A549 (cell line): ENCODE measurements at regions not wholly inside any gene's neighbourhood (a gene's known extent, or its start where the extent isn't known, plus 50 kb on each side); places are given as distances from the start of the nearest gene placed in this dataset.

Experiments
- ATAC-seq, 2 experiments: fragments of 200-7000 bp in 1 of 2; fragments of >200 bp in 1 of 2; cut with Nextera tagmentation in 1 of 2; cut with Tn5 transposase in 1 of 2; 3 replicates each; pipeline versions ENCODE4 v1.8.0 to v1.9.1; 2018 to 2020; ENCODE audit warnings: mild to moderate bottlenecking in 1 of 2, moderate library complexity in 1 of 2
- CTCF ChIA-PET: fragments of 300-600 bp; sonication (Branson Sonifier 250); formaldehyde crosslinking; extraction: SDS; loops from one replicate; lab custom pipeline; 2021; ENCODE audit warnings: antibody characterized with exemption, inconsistent platforms; lab: Yijun Ruan, JAX
- POLR2A ChIA-PET: fragments of 350-600 bp; formaldehyde crosslinking; extraction: SDS; loops from one replicate; lab custom pipeline; 2021; ENCODE audit warnings: antibody characterized with exemption, inconsistent platforms; lab: Yijun Ruan, JAX
- DNase-seq, 2 experiments: peaks; one replicate each; pipeline versions ENCODE4 v3.0.0 to v3.0.0-alpha.2; 2011 to 2016; ENCODE audit warnings: low read depth in 1 of 2, low spot score in 1 of 2
- FAIRE-seq: peaks from 2 replicates; lab custom pipeline; 2011; peaks lifted over from hg19 to GRCh38; lab: Jason Lieb, UNC
- H3K27ac ChIP-seq, 2 experiments: fragments of >200 bp; sonication (Bioruptor Twin); formaldehyde crosslinking; 3 replicates each; pipeline ENCODE4 v1.5.1; 2016 to 2017
- H3K4me1 ChIP-seq: fragments of >200 bp; sonication (Bioruptor Twin); formaldehyde crosslinking; 3 replicates; pipeline ENCODE4 v1.6.1; 2016
- H3K4me2 ChIP-seq: fragments of >200 bp; sonication (Bioruptor Twin); formaldehyde crosslinking; 3 replicates; pipeline ENCODE4 v1.6.1; 2016
- H3K4me3 ChIP-seq: fragments of >200 bp; sonication (Bioruptor Twin); formaldehyde crosslinking; 3 replicates; pipeline ENCODE4 v1.5.1; 2016
- H3K9me3 ChIP-seq: fragments of >200 bp; sonication (Bioruptor Twin); formaldehyde crosslinking; 3 replicates; pipeline ENCODE4 v1.6.1; 2016
- CBX8 ChIP-seq: fragments of 200-600 bp; sonication (generic); IDR thresholded peaks from 2 replicates; pipeline ENCODE4 v1.6.1; 2016
- EP300 ChIP-seq, 2 experiments: fragments of >200 bp; sonication (Bioruptor Twin); formaldehyde crosslinking; IDR thresholded peaks; 2 replicates in 1 of 2; 3 replicates in 1 of 2; pipeline ENCODE4 v1.6.1; 2016 to 2017
- ESRRA ChIP-seq: fragments of 150-350 bp; IDR thresholded peaks from 2 replicates; pipeline ENCODE4 v1.6.1; 2014; ENCODE audit warnings: mild to moderate bottlenecking, low read length, borderline replicate concordance
- GATA3 ChIP-seq: IDR thresholded peaks from 2 replicates; pipeline ENCODE4 v1.6.1; 2012; ENCODE audit warnings: borderline replicate concordance
- HDAC2 ChIP-seq: fragments of 200-600 bp; sonication (generic); IDR thresholded peaks from 2 replicates; pipeline ENCODE4 v1.6.1; 2016
- HEYL ChIP-seq: fragments of 250-450 bp; sonication (Bioruptor Pico); IDR thresholded peaks from 2 replicates; pipeline ENCODE4 v1.8.0; 2021; ENCODE audit warnings: mild to moderate bottlenecking, moderate library complexity
- HOXB13 ChIP-seq: fragments of 250-450 bp; sonication (Bioruptor Pico); IDR thresholded peaks from 2 replicates; pipeline ENCODE4 v1.5.0; 2020; ENCODE audit warnings: low read depth, mild to moderate bottlenecking, moderate library complexity
- JUNB ChIP-seq: fragments of >200 bp; sonication (Bioruptor Twin); formaldehyde crosslinking; IDR thresholded peaks from 2 replicates; pipeline ENCODE4 v1.6.1; 2016
- KDM1A ChIP-seq: fragments of 200-600 bp; sonication (generic); IDR thresholded peaks from 2 replicates; pipeline ENCODE4 v1.6.1; 2016; ENCODE audit warnings: low read depth, mild to moderate bottlenecking
- MAFK ChIP-seq: fragments of 450-650 bp; IDR thresholded peaks from 2 replicates; pipeline ENCODE4 v1.6.1; 2014; ENCODE audit not compliant: partially characterized antibody
- MAZ ChIP-seq: fragments of 150-350 bp; IDR thresholded peaks from 2 replicates; pipeline ENCODE4 v1.6.1; 2014; ENCODE audit warnings: antibody characterized with exemption, low read depth, low read length, borderline replicate concordance
- MYC ChIP-seq: IDR thresholded peaks from 2 replicates; pipeline ENCODE4 v1.6.1; 2012; ENCODE audit warnings: mild to moderate bottlenecking, inconsistent platforms, low read length, improper control_type of control experiment, borderline replicate concordance
- NFE2L2 ChIP-seq: fragments of 150-350 bp; conservative IDR thresholded peaks from 2 replicates; pipeline ENCODE4 v1.6.1; 2014; ENCODE audit warnings: low read length
- POLR2A ChIP-seq: IDR thresholded peaks from 2 replicates; pipeline ENCODE4 v1.6.1; 2012; ENCODE audit warnings: mild to moderate bottlenecking, low read length
- RCOR1 ChIP-seq: fragments of 150-350 bp; IDR thresholded peaks from 2 replicates; pipeline ENCODE4 v1.6.1; 2014; ENCODE audit warnings: antibody characterized with exemption, low read length, low read depth
- SREBF2 ChIP-seq: fragments of 450-650 bp; IDR thresholded peaks from 2 replicates; pipeline ENCODE4 v1.6.1; 2014; ENCODE audit warnings: mild to moderate bottlenecking, moderate library complexity
- TFCP2L1 ChIP-seq: fragments of 250-450 bp; sonication (Bioruptor Pico); IDR thresholded peaks from 2 replicates; pipeline ENCODE4 v1.5.0; 2021; ENCODE audit warnings: mild to moderate bottlenecking
- ZSCAN20 ChIP-seq: fragments of 250-450 bp; sonication (Bioruptor Pico); IDR thresholded peaks from 2 replicates; pipeline ENCODE4 v1.8.0; 2022; ENCODE audit warnings: mild to moderate bottlenecking, moderate library complexity
- WGBS: methylation state at CpG from one replicate; pipeline ENCODE4 v1.1.6; 2017; ENCODE audit errors: missing lambda C conversion rate; 5-methylcytosine and 5-hydroxymethylcytosine counted together
- TF ChIP-seq, protein P1 (sequence below): IDR thresholded peaks from 2 replicates; pipeline ENCODE4 v1.6.1; 2012
- TF ChIP-seq, protein P2 (sequence below): fragments of >200 bp; sonication (Bioruptor Twin); formaldehyde crosslinking; IDR thresholded peaks from 3 replicates; pipeline ENCODE4 v1.6.1; 2016
- TF ChIP-seq, protein P3 (sequence below): fragments of 250-450 bp; sonication (Bioruptor Pico); IDR thresholded peaks from 2 replicates; pipeline ENCODE4 v1.5.0; 2021; ENCODE audit warnings: mild to moderate bottlenecking, moderate library complexity, borderline replicate concordance
- TF ChIP-seq, protein P4 (sequence below): IDR thresholded peaks from 2 replicates; pipeline ENCODE4 v1.6.1; 2012
- TF ChIP-seq, protein P5 (sequence below): fragments of 200-600 bp; sonication (generic); IDR thresholded peaks from 2 replicates; pipeline ENCODE4 v1.6.1; 2016; ENCODE audit warnings: antibody characterized with exemption, mild to moderate bottlenecking, moderate library complexity
- TF ChIP-seq, protein P6 (sequence below): fragments of >200 bp; sonication (Bioruptor Twin); formaldehyde crosslinking; IDR thresholded peaks from 2 replicates; pipeline ENCODE4 v1.6.1; 2016

DNA sequence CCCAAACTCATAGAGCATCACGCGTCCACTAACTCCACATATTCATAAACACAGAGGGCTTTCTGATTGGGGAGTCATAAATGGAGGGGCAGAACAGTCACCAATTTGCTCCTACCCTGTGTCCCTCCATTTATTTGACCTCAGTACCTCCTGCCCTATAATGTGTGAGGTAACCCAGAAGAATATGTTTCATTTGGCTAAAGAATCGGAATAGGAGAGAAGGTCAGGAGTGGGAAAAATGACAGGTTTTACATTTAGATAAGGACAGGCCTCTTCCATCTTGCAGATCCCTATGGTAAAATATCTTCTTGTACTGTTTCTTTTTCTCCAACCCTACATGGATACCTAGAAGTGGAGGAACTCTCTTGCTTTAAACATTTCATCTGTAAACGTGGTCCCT, 578.0 kb downstream of the TUSC7 start:
- Histone ChIP-seq H3K4me3 (no peak overlapping the region), H3K27ac (no peak overlapping the region), H3K4me1 (0 out of 3 replicates have a peak, but pooled peaks cover 3% of the 10 kb centered on the region), H3K9me3 (no peaks in the 10 kb centered on the region), H3K4me2 (no peak overlapping the region)
- CTCF ChIA-PET, result interaction anchor here (1.0 kb wide), 1 partner anchor 9 kb away, joined by 3 read pairs; no protein-coding TSS in a partner anchor
- 59% methylated on average over 4 of the region's 4 CpGs for WGBS
- POLR2A ChIA-PET, result no interaction called here
- DNase-seq (no peak), FAIRE-seq (no peak)
- TF ChIP-seq, protein P1, sequence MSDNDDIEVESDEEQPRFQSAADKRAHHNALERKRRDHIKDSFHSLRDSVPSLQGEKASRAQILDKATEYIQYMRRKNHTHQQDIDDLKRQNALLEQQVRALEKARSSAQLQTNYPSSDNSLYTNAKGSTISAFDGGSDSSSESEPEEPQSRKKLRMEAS, result no peak
- TF ChIP-seq HEYL (CRISPR knock-in tag) (no peak), HDAC2 (no peak), ESRRA (no peak), EP300 (IDR thresholded peaks at IDR 0.05) (no peak), TFCP2L1 (no peak)
- TF ChIP-seq, protein P2, sequence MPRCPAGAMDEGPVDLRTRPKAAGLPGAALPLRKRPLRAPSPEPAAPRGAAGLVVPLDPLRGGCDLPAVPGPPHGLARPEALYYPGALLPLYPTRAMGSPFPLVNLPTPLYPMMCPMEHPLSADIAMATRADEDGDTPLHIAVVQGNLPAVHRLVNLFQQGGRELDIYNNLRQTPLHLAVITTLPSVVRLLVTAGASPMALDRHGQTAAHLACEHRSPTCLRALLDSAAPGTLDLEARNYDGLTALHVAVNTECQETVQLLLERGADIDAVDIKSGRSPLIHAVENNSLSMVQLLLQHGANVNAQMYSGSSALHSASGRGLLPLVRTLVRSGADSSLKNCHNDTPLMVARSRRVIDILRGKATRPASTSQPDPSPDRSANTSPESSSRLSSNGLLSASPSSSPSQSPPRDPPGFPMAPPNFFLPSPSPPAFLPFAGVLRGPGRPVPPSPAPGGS, result no peak
- TF ChIP-seq, protein P3, sequence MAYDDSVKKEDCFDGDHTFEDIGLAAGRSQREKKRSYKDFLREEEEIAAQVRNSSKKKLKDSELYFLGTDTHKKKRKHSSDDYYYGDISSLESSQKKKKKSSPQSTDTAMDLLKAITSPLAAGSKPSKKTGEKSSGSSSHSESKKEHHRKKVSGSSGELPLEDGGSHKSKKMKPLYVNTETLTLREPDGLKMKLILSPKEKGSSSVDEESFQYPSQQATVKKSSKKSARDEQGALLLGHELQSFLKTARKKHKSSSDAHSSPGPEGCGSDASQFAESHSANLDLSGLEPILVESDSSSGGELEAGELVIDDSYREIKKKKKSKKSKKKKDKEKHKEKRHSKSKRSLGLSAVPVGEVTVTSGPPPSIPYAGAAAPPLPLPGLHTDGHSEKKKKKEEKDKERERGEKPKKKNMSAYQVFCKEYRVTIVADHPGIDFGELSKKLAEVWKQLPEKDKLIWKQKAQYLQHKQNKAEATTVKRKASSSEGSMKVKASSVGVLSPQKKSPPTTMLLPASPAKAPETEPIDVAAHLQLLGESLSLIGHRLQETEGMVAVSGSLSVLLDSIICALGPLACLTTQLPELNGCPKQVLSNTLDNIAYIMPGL (CRISPR knock-in tag), result no peak
- TF ChIP-seq, protein P4, sequence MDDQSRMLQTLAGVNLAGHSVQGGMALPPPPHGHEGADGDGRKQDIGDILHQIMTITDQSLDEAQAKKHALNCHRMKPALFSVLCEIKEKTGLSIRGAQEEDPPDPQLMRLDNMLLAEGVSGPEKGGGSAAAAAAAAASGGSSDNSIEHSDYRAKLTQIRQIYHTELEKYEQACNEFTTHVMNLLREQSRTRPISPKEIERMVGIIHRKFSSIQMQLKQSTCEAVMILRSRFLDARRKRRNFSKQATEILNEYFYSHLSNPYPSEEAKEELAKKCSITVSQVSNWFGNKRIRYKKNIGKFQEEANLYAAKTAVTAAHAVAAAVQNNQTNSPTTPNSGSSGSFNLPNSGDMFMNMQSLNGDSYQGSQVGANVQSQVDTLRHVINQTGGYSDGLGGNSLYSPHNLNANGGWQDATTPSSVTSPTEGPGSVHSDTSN, result no peak
- TF ChIP-seq, all 56 proteins: peak for 0
- no peak for ATAC-seq

DNA sequence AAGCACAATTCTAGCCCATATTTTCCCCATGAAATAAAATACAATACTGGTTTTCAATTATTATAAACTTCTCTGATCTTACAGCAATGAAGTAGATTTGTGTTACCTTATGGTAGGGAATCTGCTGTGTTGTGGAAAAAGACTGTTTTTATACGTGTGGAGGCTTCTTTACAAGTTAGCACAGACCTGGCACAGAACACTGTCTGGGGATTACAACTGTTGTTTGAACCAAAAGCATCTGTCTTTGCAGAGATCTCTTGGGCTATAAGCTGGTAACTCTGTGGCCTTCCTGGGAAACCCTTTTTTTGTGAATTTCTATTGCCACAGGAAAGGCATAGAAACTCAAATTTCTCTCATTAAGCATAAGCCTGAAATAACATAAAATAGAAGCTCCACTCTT, 581.9 kb downstream of the TUSC7 start:
- ChIA-PET POLR2A (no interaction called here), CTCF (no interaction called here)
- no peak overlapping the region for H3K4me2 ChIP-seq
- H3K4me3 ChIP-seq, result no peak overlapping the region
- no peak for FAIRE-seq
- no peak for DNase-seq
- TF ChIP-seq, protein P5, sequence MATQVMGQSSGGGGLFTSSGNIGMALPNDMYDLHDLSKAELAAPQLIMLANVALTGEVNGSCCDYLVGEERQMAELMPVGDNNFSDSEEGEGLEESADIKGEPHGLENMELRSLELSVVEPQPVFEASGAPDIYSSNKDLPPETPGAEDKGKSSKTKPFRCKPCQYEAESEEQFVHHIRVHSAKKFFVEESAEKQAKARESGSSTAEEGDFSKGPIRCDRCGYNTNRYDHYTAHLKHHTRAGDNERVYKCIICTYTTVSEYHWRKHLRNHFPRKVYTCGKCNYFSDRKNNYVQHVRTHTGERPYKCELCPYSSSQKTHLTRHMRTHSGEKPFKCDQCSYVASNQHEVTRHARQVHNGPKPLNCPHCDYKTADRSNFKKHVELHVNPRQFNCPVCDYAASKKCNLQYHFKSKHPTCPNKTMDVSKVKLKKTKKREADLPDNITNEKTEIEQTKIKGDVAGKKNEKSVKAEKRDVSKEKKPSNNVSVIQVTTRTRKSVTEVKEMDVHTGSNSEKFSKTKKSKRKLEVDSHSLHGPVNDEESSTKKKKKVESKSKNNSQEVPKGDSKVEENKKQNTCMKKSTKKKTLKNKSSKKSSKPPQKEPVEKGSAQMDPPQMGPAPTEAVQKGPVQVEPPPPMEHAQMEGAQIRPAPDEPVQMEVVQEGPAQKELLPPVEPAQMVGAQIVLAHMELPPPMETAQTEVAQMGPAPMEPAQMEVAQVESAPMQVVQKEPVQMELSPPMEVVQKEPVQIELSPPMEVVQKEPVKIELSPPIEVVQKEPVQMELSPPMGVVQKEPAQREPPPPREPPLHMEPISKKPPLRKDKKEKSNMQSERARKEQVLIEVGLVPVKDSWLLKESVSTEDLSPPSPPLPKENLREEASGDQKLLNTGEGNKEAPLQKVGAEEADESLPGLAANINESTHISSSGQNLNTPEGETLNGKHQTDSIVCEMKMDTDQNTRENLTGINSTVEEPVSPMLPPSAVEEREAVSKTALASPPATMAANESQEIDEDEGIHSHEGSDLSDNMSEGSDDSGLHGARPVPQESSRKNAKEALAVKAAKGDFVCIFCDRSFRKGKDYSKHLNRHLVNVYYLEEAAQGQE, result no peak
- TF ChIP-seq HDAC2 (no peak), SREBF2 (no peak), MAZ (no peak), MAFK (no peak), JUNB (no peak), MYC (no peak), HOXB13 (CRISPR knock-in tag) (no peak), ZSCAN20 (CRISPR knock-in tag) (no peak), RCOR1 (no peak), EP300 (IDR thresholded peaks at IDR 0.05) (no peak), GATA3 (no peak), NFE2L2 (no peak), CBX8 (no peak), POLR2A (no peak), KDM1A (no peak)
- TF ChIP-seq, protein P6, sequence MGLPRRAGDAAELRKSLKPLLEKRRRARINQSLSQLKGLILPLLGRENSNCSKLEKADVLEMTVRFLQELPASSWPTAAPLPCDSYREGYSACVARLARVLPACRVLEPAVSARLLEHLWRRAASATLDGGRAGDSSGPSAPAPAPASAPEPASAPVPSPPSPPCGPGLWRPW, result no peak
- H3K4me1 ChIP-seq, result no peaks in the 10 kb centered on the region
- no peak for ATAC-seq
- WGBS, result 54% methylated on average over 1 of the region's 1 CpG
- H3K9me3 ChIP-seq, result no peaks in the 10 kb centered on the region
- no peak overlapping the region for H3K27ac ChIP-seq
